ENCODE measurements at regions not wholly inside any gene's neighbourhood (a gene's known extent, or its start where the extent isn't known, plus 50 kb on each side); places are given as distances from the start of the nearest gene placed in this dataset.

DNA sequence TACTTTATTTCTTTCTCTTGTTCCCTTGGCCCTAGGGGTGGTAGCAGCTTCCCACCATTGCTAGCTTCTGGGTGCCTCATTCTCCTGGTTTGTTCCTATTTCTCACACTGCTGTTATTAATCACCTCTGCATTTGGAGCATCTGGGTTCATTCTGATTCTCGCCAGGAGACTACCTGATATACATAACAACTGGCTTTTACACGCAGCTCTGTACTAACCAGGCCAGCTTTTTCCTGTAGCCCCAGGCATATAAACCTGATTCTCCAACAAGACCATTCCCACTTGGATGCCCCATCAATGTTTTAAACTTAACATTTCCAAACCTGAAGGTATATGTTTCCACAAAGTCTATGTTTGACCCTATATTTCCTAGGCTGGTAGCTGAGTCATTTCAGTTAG is 403.9 kb upstream of the DCC start:
- Histone ChIP-seq H2AFZ (ENCODE audit: low read depth, low read length, poor library complexity, severe bottlenecking) (no peak overlapping the region), H3K4me1 (ENCODE audit: control insufficient read depth in 1 of 2, insufficient read depth in 2 of 2, low read length in 2 of 2) (no peaks in the 10 kb centered on the region), H3K27ac (ENCODE audit: low read depth, low read length) (no peak overlapping the region), H4K20me1 (ENCODE audit: insufficient read depth) (no peaks in the 10 kb centered on the region), H3K36me3 (ENCODE audit: control insufficient read depth in 1 of 2, insufficient read depth in 2 of 2, low read length in 2 of 2) (no peaks in the 10 kb centered on the region), H3K4me2 (ENCODE audit: low read length) (no peak overlapping the region), H3K79me2 (ENCODE audit: insufficient read depth, low read length) (no peaks in the 10 kb centered on the region), H3K9me3 (ENCODE audit: control insufficient read depth in 1 of 2, insufficient read depth in 1 of 2, low read depth in 1 of 2, low read length in 2 of 2) (peaks cover 5 to 13% of the 10 kb centered on the region in 2 experiments; a peak in 3 of 4 replicates), H3K9me2 (ENCODE audit: insufficient read depth) (no peaks in the 10 kb centered on the region), H3K27me3 (ENCODE audit: insufficient read depth, low read length) (no peaks in the 10 kb centered on the region), H3K9ac (ENCODE audit: low read length) (no peak overlapping the region), H3K4me3 (replicated peaks in 1 of 2; ENCODE audit: low read depth in 1 of 2, low read length in 2 of 2) (no peak overlapping the region)
- TF ChIP-seq ZFX (IDR thresholded peaks at IDR 0.05) = no peak
- no peak for TF ChIP-seq ZNF274 (IDR thresholded peaks at IDR 0.05; ENCODE audit: low read depth, low read length)
- no peak for TF ChIP-seq ATF3 (IDR thresholded peaks at IDR 0.05)
- TF ChIP-seq EZH2phosphoT487 (IDR thresholded peaks at IDR 0.05; ENCODE audit: borderline replicate concordance) = no peak
- no peak for TF ChIP-seq SIN3A (IDR thresholded peaks at IDR 0.05; ENCODE audit: low read depth)
- no peak for TF ChIP-seq ZBTB33 (IDR thresholded peaks at IDR 0.05; ENCODE audit: extremely low read depth, insufficient replicate concordance, low read length)
- ChIA-PET RAD21 (ENCODE audit: low non-redundant PET in 1 of 2, low total read pairs in 2 of 2, uncharacterized antibody in 2 of 2, unreplicated experiment in 2 of 2) (no interaction called here), POLR2A (no interaction called here), CTCF (no interaction called here)
- intact Hi-C loops (cut with micrococcal nuclease) = no loop called here
- no TSS peak for BruUV-seq (replicated peaks)
- ATAC-seq (no peak), DNase-seq (ENCODE audit: low read depth, low spot score) (no peak)

DNA sequence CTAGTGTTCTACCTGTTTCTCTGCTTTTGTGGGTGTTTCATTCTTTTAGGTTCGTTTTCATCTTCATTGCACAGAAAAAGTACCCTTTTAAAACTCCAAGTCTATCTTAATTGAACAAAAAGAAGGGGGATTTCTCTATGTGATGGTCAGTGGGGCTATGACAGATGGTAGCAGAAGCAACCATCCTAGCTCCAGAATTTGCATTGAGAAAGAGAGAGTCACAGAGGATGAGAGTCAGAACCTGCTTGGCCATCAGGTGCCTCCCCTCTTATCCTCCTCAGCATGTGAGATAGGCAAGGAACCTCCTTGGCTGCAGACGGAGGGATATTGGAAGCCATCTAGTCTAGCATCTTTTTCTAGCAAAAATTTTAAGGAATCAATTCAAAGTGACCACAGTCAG is 398.0 kb upstream of the DCC start:
- Histone ChIP-seq H3K36me3 (ENCODE audit: control insufficient read depth in 1 of 2, insufficient read depth in 2 of 2, low read length in 2 of 2) (no peaks in the 10 kb centered on the region), H3K9ac (ENCODE audit: low read length) (no peak overlapping the region), H3K9me2 (ENCODE audit: insufficient read depth) (no peaks in the 10 kb centered on the region), H3K27ac (ENCODE audit: low read depth, low read length) (no peak overlapping the region), H3K79me2 (ENCODE audit: insufficient read depth, low read length) (no peaks in the 10 kb centered on the region), H4K20me1 (ENCODE audit: insufficient read depth) (no peaks in the 10 kb centered on the region), H2AFZ (ENCODE audit: low read depth, low read length, poor library complexity, severe bottlenecking) (no peak overlapping the region), H3K4me2 (ENCODE audit: low read length) (no peak overlapping the region), H3K4me1 (ENCODE audit: control insufficient read depth in 1 of 2, insufficient read depth in 2 of 2, low read length in 2 of 2) (no peaks in the 10 kb centered on the region), H3K4me3 (replicated peaks in 1 of 2; ENCODE audit: low read depth in 1 of 2, low read length in 2 of 2) (no peak overlapping the region), H3K9me3 (ENCODE audit: control insufficient read depth in 1 of 2, insufficient read depth in 1 of 2, low read depth in 1 of 2, low read length in 2 of 2) (peaks cover 5 to 19% of the 10 kb centered on the region in 2 experiments; a peak in 3 of 4 replicates), H3K27me3 (ENCODE audit: insufficient read depth, low read length) (no peaks in the 10 kb centered on the region)
- ChIA-PET RAD21 (ENCODE audit: low non-redundant PET in 1 of 2, low total read pairs in 2 of 2, uncharacterized antibody in 2 of 2, unreplicated experiment in 2 of 2) (no interaction called here), POLR2A (no interaction called here), CTCF (no interaction called here)
- intact Hi-C loops (cut with micrococcal nuclease) = no loop called here
- DNase-seq (ENCODE audit: low read depth, low spot score) = no peak
- BruUV-seq (replicated peaks) = no TSS peak
- TF ChIP-seq ZBTB33 (IDR thresholded peaks at IDR 0.05; ENCODE audit: extremely low read depth, insufficient replicate concordance, low read length) (no peak), POLR2A (IDR thresholded peaks at IDR 0.05; ENCODE audit: borderline replicate concordance, extremely low read depth, insufficient read depth, insufficient read length) (no peak), ZFX (IDR thresholded peaks at IDR 0.05) (no peak), YY1 (IDR thresholded peaks at IDR 0.05; ENCODE audit: extremely low read depth, insufficient replicate concordance, low read depth, low read length) (no peak), EZH2 (IDR thresholded peaks at IDR 0.05) (no peak), POLR2AphosphoS5 (IDR thresholded peaks at IDR 0.05; ENCODE audit: low read depth, low read length) (no peak)
- TF ChIP-seq, protein P1, sequence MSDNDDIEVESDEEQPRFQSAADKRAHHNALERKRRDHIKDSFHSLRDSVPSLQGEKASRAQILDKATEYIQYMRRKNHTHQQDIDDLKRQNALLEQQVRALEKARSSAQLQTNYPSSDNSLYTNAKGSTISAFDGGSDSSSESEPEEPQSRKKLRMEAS (IDR thresholded peaks at IDR 0.05) = no peak
- ATAC-seq = no peak

Data from HCT116 (cell line).